HG02970 (cell line): ENCODE measurements at regions not wholly inside any gene's neighbourhood (a gene's known extent, or its start where the extent isn't known, plus 50 kb on each side); places are given as distances from the start of the nearest gene placed in this dataset.

Source experiments
- ATAC-seq: cut with Tn5 transposase; IDR thresholded peaks from one replicate; pipeline ENCODE4 v1.9.1; 2021; ENCODE audit warnings: mild to moderate bottlenecking, moderate library complexity, moderate number of reproducible peaks; ENCODE audit not compliant: unreplicated experiment, low FRiP score

GRCh38 chr4:144557404-144557803 is 88.6 kb upstream of the HHIP start:
- no peak for ATAC-seq

- ATAC-seq: no peak
Measured at GRCh38 chr4:144562019-144562705, 83.8 kb upstream of the HHIP start.

GRCh38 chr4:144564358-144564757 is 81.6 kb upstream of the HHIP start:
- ATAC-seq: no peak

GRCh38 chr4:144565527-144566195 is 80.3 kb upstream of the HHIP start:
- ATAC-seq: no peak

- ATAC-seq: no peak
Measured at GRCh38 chr4:144572660-144573059, 73.3 kb upstream of the HHIP start.

- no peak for ATAC-seq
Measured at GRCh38 chr4:144574000-144574399, 72.0 kb upstream of the HHIP start.

- no peak for ATAC-seq
Measured at GRCh38 chr4:144574509-144574908, 71.4 kb upstream of the HHIP start.

- no peak for ATAC-seq
Measured at GRCh38 chr4:144575181-144575580, 70.8 kb upstream of the HHIP start.

- no peak for ATAC-seq
Measured at GRCh38 chr4:144578681-144579080, 67.3 kb upstream of the HHIP start.

GRCh38 chr4:144579411-144580030 is 66.4 kb upstream of the HHIP start:
- ATAC-seq: no peak

GRCh38 chr4:144580430-144580829 is 65.5 kb upstream of the HHIP start:
- no peak for ATAC-seq

- no peak for ATAC-seq
Measured at GRCh38 chr4:144582105-144582850, 63.7 kb upstream of the HHIP start.

GRCh38 chr4:144582975-144583374 is 63.0 kb upstream of the HHIP start:
- ATAC-seq: no peak

- ATAC-seq: no peak
Measured at GRCh38 chr4:144583658-144584057, 62.3 kb upstream of the HHIP start.

- no peak for ATAC-seq
Measured at GRCh38 chr4:144584428-144584827, 61.5 kb upstream of the HHIP start.

GRCh38 chr4:144589512-144589911 is 56.4 kb upstream of the HHIP start:
- ATAC-seq: no peak

- ATAC-seq: no peak
Measured at GRCh38 chr4:144590020-144590419, 55.9 kb upstream of the HHIP start.

- ATAC-seq: no peak
Measured at GRCh38 chr4:144591401-144591800, 54.6 kb upstream of the HHIP start.

- no peak for ATAC-seq
Measured at GRCh38 chr4:144592264-144592663, 53.7 kb upstream of the HHIP start.

- ATAC-seq: no peak
Measured at GRCh38 chr4:144594471-144594986, 51.4 kb upstream of the HHIP start.

- ATAC-seq: no peak
Measured at GRCh38 chr4:144595681-144596080, 50.3 kb upstream of the HHIP start.
